ENCODE measurements at regions not wholly inside any gene's neighbourhood (a gene's known extent, or its start where the extent isn't known, plus 50 kb on each side); places are given as distances from the start of the nearest gene placed in this dataset.
"Not testable (repeated sequence)": the region's sequence is repeated elsewhere in the genome, so short reads cannot be mapped to it uniquely, and the experiment has no call there.

- FAIRE-seq = no peak
Observed at GRCh38 chrX:146994163-146994562, 179.6 kb upstream of the CXorf51A start.

GRCh38 chrX:146973283-146973682 is 158.7 kb upstream of the CXorf51A start:
- FAIRE-seq = no peak

- no peak for FAIRE-seq
Observed at GRCh38 chrX:146967306-146967705, 152.8 kb upstream of the CXorf51A start.

- FAIRE-seq = no peak
Observed at GRCh38 chrX:146956760-146957159, 142.2 kb upstream of the CXorf51A start.

- no peak for FAIRE-seq
Observed at GRCh38 chrX:146934256-146934655, 119.7 kb upstream of the CXorf51A start.

- FAIRE-seq = not testable (repeated sequence)
Observed at GRCh38 chrX:146932997-146933396, 118.5 kb upstream of the CXorf51A start.

- peak; percentile 64 for FAIRE-seq
Observed at GRCh38 chrX:146921204-146921603, 106.7 kb upstream of the CXorf51A start.

GRCh38 chrX:146907391-146908240 is 93.1 kb upstream of the CXorf51A start:
- FAIRE-seq = no peak

- FAIRE-seq = no peak
Observed at GRCh38 chrX:146906166-146906565, 91.6 kb upstream of the CXorf51A start.

- no peak for FAIRE-seq
Observed at GRCh38 chrX:146887020-146887419, 72.5 kb upstream of the CXorf51A start.

GRCh38 chrX:146881521-146881920 is 67.0 kb upstream of the CXorf51A start:
- FAIRE-seq = no peak

- FAIRE-seq = not testable (repeated sequence)
Observed at GRCh38 chrX:146866846-146867245, 52.3 kb upstream of the CXorf51A start.

- not testable (repeated sequence) for FAIRE-seq
Observed at GRCh38 chrX:146865734-146866133, 51.2 kb upstream of the CXorf51A start.
